ENCODE measurements at regions not wholly inside any gene's neighbourhood (a gene's known extent, or its start where the extent isn't known, plus 50 kb on each side); places are given as distances from the start of the nearest gene placed in this dataset.

GRCh38 chr15:61644550-61644949, 415.4 kb upstream of the RORA start:
- DNase-seq (ENCODE audit: low read depth): no peak
- ChIA-PET CTCF (no interaction called here), POLR2A (no interaction called here)
- Histone ChIP-seq H3K4me3 (ENCODE audit: low read depth, low read length) (no peak overlapping the region), H3K36me3 (ENCODE audit: control insufficient read depth, insufficient read depth, low read length) (no peaks in the 10 kb centered on the region), H3K27me3 (ENCODE audit: control insufficient read depth, insufficient read depth, low read length) (no peaks in the 10 kb centered on the region)
- TF ChIP-seq CTCF (IDR thresholded peaks at IDR 0.05; ENCODE audit: insufficient read depth, low read depth, low read length): no peak

- DNase-seq (ENCODE audit: low read depth): no peak
- no peak for TF ChIP-seq CTCF (IDR thresholded peaks at IDR 0.05; ENCODE audit: insufficient read depth, low read depth, low read length)
- Histone ChIP-seq H3K27me3 (ENCODE audit: control insufficient read depth, insufficient read depth, low read length) (no peaks in the 10 kb centered on the region), H3K4me3 (ENCODE audit: low read depth, low read length) (no peak overlapping the region), H3K36me3 (ENCODE audit: control insufficient read depth, insufficient read depth, low read length) (no peaks in the 10 kb centered on the region)
- POLR2A ChIA-PET: no interaction called here
- CTCF ChIA-PET: no interaction called here
These were observed 412.5 kb upstream of the RORA start for GRCh38 chr15:61641645-61642044.

DNA sequence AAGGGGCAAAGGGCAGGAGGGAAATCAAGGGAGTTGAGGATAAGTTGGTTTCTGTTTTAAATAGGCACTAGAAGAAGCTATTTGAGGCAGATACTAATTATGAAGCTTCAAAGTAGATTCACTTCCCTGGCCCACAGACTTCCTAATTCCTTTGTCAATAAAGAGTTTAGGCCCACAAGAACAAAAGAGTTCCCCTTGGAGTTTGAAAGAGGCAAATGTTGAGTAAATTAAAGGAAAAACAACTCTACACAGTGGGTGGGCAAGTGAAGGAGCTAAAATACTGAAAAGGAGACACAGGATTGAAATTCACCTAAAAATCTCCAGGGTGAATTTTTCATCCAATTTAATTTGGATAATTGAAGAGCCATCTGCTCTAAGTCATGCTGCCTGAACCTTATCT, 411.7 kb upstream of the RORA start:
- TF ChIP-seq CTCF (IDR thresholded peaks at IDR 0.05; ENCODE audit: insufficient read depth, low read depth, low read length): no peak
- ChIA-PET CTCF (no interaction called here), POLR2A (no interaction called here)
- no peaks in the 10 kb centered on the region for H3K27me3 ChIP-seq (ENCODE audit: control insufficient read depth, insufficient read depth, low read length)
- no peak overlapping the region for H3K4me3 ChIP-seq (ENCODE audit: low read depth, low read length)
- H3K36me3 ChIP-seq (ENCODE audit: control insufficient read depth, insufficient read depth, low read length): no peaks in the 10 kb centered on the region
- DNase-seq (ENCODE audit: low read depth): no peak

DNA sequence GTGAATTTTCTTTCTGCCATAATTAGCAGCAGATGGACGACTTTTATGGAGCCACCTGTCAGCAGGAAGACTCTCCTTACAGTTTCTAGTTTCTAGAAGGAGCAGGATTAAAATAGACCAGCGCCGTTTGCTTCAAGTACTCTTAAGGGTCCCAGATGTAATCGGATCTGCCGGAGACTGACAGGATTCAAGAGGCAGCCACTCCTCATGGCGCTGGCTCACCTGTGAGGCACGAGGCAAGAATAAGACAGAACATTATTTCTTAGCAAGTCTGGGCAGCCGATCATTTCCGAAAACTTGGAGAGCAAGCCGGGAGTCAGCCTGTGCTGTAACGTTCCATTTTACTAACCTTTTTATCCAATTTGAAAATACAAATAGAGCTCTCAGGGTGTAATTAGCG, 410.4 kb upstream of the RORA start:
- H3K36me3 ChIP-seq (ENCODE audit: control insufficient read depth, insufficient read depth, low read length): no peaks in the 10 kb centered on the region
- DNase-seq (ENCODE audit: low read depth): no peak
- CTCF ChIA-PET: no interaction called here
- TF ChIP-seq CTCF (IDR thresholded peaks at IDR 0.05; ENCODE audit: insufficient read depth, low read depth, low read length): no peak
- no peak overlapping the region for H3K4me3 ChIP-seq (ENCODE audit: low read depth, low read length)
- no peaks in the 10 kb centered on the region for H3K27me3 ChIP-seq (ENCODE audit: control insufficient read depth, insufficient read depth, low read length)
- POLR2A ChIA-PET: no interaction called here

- Histone ChIP-seq H3K27me3 (ENCODE audit: control insufficient read depth, insufficient read depth, low read length) (no peaks in the 10 kb centered on the region), H3K4me3 (ENCODE audit: low read depth, low read length) (no peak overlapping the region), H3K36me3 (ENCODE audit: control insufficient read depth, insufficient read depth, low read length) (no peaks in the 10 kb centered on the region)
- ChIA-PET CTCF (no interaction called here), POLR2A (no interaction called here)
- TF ChIP-seq CTCF (IDR thresholded peaks at IDR 0.05; ENCODE audit: insufficient read depth, low read depth, low read length): no peak
- DNase-seq (ENCODE audit: low read depth): no peak
These were observed 405.7 kb upstream of the RORA start for GRCh38 chr15:61634837-61635236.

All from BJ (cell line).